CD4-positive, alpha-beta T cell treated with Interferon gamma for 1 hour (primary cell): ENCODE measurements at regions not wholly inside any gene's neighbourhood (a gene's known extent, or its start where the extent isn't known, plus 50 kb on each side); places are given as distances from the start of the nearest gene placed in this dataset.
"Not testable (repeated sequence)": the region's sequence is repeated elsewhere in the genome, so short reads cannot be mapped to it uniquely, and the experiment has no call there.

Experiments used
- DNase-seq: peaks from one replicate; pipeline ENCODE4 v3.0.0-alpha.2; 2020

DNA sequence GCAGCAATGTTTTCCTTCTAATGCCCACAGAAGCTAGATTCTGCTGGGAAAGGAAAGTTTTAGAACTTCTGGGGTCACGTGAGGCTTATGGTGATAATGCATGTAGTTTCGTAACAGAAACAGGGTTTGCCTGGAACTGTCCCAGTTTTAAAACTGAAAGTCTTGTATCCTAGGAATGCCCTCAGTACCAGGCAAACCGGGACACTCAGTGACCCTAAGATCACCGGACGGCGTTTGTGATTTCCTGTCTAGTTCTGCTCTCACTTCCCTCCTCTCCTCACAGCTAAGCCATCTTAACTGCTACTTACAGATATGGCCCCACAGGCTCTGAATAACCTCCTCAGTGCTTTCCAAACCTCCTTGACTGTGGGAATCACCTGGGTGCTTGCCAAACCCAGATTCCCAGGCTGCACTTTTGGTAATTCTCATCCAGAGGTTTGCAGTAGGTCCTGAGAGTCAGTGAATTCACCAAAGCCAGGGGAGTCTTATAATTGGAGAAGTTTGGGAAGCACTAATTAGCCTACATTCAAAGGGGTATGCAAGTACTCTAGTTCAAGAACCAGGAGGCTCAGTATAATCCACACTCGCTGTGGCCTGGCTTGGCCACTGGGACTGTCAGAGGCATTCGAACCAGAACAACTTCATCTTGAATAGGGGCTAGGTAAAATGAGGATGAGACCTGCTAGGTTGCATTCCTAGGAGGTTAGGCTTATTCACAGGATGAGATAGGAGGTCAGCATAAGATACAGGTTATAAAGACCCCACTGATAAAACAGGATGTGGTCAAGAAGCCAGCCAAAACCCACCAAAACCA is 231.6 kb upstream of the MYLIP start:
- DNase-seq = no peak

DNA sequence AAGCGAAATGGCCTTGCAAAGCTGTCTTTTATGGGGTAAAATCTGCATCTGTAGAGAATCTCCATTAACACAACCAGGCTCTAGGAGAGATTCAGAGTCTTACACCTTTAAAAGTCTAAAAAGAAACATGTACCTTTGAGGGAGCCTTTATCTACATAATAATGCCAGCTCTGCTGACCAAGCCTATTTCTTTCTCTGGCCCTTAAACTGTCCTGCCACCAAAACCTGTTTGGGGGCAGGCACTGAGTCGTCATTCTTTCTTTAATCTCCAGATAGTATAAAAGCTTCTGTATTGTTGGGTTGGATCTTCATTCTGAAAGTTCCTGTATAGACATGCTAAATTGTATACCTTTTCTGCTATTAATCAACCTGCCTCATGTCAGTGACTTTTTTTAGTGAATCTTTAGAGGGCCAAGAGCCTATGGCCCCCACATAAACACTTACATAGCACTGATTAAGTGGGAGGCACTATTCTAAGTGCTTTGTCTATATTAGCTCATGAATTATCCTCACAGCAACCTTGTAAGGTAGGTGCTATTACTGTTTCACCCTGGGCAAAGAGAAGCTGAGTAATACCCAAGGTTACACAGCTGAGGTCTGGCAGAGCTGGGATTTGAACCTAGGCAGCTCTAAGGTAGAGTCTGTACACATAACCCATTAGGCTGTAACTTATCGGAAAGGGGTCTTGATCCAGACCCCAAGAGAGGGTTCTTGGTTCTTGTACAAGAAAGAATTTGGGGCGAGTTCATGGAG is 232.3 kb upstream of the DTNBP1 start:
- no peak for DNase-seq

DNA sequence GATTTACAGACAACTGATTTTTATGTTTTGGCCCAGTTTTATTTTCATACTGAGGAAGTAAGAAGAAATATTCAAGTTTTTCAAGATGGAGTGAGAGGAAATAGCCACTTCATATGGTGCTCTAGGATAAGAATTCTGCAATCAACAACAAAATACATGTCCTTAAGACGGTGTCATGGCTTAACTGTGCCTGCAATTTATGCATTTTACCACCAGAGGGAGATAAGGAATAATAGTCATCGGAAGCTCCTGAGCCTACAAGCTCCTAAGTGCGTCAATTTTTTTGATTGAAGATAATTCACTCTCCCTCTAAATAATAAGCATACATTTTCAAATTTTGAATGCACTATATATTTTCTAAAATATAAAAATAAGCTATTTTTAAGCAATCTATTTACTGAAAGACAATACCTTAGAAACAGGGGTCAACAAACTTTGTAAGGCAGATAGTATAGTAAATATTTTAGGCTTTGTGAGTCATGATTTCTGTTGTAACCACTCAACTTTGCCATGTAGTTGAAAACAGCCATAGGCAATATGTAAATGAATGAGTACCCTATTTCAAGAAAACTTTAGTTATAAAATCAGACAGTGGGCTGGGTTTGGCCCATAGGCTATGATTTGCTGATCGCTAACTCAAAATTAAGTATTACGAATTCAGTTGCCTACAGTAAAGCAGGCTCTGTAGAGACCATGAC is 230.9 kb upstream of the DTNBP1 start:
- no peak for DNase-seq

DNA sequence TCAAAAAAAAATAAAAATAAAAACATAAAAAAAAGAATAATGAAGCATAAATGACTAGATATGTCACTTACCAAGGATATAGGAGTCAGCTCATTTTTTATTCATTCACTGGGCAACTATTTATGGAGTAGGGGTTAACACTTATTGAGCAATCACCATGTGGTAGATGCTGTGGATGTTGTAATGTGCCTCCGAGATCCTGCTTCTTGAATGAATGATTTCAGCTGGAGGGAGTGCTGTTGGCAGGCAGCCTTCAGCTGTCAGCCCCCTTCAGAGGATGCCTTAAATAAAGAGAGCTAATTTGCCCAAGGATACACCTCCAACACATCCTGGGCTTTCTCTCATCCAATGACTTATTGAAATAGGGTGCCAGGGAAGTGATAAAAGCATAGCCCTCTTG is 229.5 kb upstream of the DTNBP1 start:
- no peak for DNase-seq

DNA sequence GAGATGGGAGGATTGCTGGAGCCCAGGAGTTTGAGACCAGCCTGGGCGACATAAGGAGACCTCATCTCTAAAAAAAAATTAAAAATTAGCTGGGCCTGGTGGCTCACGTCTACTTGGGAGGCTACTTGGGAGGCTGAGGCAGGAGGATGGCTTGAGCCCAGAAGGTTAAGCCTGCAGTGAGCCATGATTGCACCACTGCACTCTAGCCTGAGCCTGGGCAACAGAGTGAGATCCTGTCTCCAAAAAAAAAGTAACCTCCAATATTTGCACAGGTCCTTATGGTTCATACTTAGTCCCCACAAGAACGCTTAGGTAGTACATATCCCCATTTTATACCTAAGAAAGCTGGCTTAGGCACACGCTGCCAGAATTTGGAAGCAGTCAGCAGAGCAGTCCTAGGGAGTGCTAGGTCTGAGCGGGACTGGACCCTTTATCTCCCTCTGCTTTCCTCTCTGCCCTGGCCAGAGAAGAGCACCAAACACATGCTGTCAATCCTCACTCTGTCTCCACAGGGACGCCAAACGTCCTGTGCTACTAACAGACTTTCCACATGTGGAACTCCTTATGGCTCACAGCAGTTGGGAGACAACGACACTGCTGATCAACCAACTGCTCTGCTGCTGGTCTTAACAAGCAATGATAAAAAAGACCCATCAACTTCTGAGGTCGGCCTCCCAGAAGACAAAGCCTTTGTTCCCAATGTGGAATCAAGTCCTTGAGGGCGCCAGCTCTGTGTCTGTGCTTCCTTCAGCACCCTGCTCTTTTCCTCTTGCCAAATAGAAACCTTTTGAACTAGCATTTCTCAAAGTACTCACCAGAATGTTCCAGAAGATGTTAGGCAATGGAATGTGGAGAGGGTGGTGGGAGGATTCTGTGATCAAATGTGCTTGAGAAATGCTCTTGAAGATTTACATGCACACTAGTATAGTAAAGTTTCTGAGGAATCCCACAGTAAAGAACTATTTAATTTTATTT is 226.3 kb upstream of the DTNBP1 start:
- DNase-seq = no peak

DNA sequence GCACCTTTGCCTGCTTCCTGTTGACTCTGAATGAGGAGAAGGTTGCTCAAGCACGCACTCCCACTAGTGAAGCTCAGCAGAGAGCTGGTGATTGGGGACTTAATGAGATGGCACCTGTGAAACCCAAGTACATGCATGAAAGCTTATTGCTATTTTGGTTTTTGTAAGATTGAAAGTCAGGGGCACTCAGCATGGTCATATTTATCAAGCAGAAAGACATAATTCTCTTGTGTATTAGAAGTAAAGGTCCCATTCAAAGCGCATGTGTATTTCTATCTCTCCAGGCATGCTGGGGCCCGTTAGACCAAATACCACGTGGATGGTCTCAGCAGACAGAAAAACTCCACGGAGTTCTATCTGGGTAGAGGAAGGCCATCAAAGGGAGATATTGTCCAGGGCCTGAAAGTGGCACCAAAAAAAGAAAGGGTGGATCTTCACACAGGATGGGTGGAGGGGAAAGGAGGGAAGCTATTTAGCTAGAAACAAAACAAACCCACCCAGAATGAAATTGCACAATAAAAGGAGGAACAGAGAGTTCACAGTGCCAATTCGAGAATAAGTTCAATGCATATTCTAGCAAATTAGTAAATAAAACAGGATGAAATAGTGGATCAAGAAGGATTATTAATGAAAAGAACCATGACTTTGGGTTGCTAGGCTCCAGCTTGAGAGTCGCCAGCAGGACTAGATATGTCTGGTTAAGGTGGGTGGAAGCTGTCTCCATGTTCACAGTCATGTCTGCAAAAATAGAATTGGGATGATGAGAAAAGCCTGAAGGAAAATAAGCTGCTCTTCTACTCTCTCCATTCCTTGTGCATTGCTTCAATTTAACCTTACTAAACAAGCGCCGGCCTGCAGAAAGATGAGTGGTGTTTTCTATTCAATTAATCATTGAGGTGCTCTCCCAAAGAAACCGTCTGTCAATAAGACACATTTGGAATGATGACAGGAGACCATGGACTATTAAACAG is 224.9 kb upstream of the DTNBP1 start:
- no peak for DNase-seq

DNA sequence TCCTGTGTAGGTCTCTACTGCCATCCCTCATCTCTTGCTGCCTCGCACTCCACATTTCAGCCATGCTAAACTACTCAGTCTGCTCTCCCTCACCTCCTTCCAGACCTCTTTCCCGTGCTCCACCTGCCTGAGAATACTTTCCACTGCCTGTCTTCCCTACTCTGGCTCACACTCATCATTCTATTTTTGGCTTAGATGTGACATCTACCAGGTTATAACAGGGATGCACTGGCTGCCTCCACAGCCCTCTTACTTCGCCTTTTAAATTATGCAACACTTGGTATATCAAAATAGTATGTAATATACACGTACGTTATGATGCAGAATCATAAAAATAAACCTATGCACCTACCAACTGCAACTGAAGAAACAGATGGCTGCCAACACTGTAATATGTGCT is 222.8 kb upstream of the DTNBP1 start:
- DNase-seq = no peak

DNA sequence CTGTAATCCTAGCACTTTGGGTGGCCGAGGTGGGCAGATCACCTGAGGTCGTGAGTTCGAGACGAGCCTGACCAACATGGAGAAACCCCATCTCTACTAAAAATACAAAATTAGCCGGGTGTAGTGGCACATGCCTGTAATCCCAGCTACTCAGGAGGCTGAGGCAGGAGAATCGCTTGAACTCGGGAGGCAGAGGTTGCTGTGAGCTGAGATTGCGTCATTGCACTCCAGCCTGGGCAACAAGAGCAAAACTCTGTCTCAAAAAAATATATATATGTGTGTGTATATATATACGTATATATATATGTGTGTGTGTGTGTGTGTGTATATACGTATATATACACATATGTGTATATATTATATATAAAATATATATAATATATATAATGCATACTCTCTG is 220.8 kb upstream of the DTNBP1 start:
- not testable (repeated sequence) for DNase-seq

DNA sequence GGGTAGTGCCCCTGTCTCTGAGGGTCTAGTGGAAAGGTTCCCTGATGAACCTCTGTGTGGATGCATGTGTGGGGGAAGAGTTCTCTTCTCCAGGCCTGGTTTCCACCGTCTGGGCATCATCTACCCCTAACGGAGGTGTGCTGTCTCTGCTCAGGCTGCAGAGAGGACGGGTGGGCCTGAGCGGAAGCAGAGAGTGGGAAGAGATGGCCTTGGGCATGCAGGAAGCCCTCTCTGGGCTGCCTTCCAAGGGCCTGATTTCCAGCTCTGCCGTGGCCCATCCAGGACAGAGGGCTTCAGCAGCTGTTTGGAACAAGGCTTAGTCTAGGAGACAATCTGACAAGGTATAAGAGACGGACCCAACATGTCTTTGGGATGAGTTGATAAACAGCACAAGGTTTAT is 220.1 kb upstream of the DTNBP1 start:
- no peak for DNase-seq

DNA sequence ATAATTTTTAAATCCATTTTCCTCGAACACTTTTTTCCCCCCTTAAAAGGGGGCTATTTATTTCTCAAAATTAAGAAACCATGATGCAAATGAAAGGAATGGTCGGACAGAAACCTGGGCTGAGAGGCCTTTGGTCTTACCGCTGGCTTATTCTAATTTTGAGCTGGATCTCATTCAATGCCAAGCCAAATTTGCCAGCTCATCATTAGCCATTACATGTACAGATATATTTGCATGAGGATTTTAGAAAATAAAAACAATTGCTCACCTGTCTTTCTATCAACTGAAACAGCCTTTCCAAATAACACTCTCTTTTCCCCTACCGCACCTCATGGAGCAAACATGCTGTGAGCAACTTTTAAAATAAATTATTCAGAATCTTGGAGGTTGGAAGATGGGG is 219.5 kb upstream of the DTNBP1 start:
- DNase-seq = no peak

DNA sequence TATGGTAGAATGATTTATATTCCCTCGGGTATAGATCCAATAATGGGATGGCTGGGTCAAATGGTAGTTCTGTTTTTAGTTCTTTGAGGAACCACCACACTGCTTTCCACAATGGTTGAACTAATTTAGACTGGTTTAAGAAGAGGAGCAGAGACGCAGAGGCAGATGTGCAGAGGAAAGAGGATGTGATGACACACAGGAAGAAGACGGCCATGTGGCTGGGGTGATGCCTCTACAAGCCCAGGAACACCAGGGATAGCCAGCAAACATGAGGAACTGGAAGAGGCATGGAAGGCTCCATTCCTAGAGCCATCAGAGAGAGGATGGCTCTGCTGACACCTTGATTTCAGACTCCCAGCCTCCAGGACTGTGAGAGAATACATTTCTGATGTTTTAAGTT is 218.3 kb upstream of the DTNBP1 start:
- DNase-seq = peak; percentile 27

DNA sequence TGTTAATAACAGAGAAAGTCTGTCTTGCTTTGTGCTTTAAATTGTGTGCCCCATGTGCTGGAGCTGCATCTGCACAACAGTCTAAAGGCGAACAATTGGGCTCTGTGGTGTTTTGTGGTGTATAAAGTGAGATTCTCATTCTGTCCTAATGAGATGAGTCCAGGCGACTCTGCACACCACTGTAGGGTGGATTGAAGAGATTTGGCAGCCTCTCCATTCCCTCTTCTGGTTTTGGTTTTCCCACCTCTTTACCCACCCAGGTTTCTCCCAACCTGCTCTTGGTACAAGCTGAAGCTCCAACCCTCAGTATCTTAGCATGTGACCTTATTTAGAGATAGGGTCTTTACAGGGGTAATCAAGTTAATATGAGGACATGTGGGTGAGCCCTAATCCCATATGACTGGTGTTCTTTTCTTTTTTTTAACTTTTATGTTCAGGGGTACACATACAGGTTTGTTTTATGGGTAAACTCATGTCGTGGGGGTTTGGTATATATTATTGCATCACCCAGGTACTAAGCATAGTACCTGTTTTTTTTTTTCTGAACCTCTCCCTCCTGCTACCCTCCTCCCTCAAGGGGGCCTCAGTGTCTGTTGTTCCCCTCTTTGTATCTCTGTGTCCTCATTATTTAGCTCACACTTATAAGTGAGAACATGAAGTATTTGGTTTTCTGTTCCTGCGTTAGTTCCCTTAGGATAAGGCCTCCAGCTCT is 217.6 kb upstream of the DTNBP1 start:
- no peak for DNase-seq

DNA sequence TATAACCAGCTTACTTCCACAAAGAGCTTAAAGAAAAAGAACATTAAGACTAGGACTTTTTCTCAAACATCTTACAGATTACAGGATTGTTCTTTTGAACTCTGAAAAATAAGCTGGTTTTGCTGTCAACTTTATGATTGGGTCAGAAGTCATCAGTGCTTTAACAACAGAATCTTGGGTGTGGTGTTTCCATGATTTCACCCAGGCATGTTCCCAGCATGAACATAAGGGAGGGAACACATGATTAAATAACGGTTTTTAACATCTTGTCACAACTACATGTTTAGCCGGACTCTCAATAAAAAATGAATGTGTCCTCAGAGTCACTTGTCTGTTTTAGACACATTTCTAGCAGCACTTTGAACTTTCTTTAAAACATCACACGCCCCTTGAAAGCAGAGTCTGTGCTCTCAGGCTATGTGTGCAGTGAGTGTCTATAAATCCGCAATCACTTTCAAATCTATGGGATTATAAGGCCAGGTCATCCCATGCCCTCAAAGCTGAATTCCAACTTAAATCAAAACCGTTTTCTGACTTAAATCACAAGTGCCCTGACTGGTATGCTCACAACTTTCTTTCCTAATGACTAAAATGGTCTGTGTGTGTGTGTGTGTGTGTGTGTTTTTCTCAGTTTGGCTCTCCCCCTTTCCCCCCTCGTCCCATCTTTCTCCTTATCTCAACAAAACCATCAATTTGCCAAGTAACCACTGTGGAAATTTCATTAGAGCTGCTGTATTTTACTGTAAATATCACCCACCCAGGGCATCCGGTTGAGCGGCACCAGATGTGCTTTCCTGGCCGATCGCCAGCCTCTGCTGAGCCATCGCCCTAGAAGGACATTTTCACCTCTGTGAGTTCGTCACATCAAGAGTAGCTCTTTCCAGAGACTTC is 216.8 kb upstream of the DTNBP1 start:
- peak; percentile 27 for DNase-seq

DNA sequence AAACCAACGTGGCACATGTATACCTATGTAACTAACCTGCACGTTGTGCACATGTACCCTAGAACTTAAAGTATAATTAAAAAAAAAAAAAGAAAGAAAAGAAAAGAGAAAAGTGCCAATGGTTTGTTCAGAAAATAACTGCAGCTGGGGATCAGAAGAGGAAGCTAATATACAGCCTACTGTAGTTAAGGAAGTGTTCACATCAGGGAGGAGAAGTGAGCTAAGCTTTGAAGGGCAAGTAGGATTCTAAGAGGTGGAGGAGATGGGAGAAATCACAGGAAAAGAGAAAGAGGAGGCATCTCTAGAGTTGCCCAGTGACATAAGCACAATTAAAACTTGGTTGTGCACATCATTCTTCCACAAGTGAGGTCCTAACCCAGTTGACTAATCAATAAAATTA is 214.4 kb upstream of the DTNBP1 start:
- no peak for DNase-seq

DNA sequence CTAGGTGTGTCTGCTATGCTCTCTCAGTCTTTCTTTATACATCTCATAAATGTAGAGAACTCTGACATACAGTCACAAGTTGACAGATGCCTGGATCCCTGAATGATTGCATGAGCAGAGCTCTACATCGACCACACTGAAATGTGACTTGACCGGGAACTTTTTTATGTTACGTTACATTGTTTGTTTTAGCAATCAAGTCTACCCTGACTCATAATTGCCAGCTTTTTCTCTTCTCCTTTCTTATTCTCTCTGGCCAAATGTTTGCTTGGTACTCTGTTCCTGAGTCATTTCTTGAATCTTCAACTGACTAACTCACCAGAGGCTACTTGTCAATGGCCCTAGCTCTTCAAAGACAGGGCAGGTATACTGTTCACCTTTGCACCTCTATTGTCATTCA is 213.6 kb upstream of the DTNBP1 start:
- DNase-seq = no peak

DNA sequence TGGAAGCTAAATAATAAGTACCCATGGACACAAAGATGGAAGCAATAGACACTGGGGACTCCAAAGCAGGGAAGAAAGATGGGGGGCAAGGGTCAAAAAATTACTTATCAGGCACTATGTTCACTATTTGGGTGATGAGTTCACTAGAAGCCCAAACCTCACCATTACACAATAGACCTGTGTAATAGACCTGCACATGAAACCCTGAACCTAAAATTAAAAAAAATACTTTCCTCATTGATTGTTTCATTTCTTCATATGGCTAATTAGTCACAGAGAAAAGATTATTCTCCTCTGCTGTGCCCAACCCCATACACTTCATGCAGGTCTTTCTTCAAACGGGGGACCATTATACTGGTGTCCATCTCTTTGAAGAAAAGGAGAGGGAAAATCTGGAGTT is 213.0 kb upstream of the DTNBP1 start:
- DNase-seq = no peak

DNA sequence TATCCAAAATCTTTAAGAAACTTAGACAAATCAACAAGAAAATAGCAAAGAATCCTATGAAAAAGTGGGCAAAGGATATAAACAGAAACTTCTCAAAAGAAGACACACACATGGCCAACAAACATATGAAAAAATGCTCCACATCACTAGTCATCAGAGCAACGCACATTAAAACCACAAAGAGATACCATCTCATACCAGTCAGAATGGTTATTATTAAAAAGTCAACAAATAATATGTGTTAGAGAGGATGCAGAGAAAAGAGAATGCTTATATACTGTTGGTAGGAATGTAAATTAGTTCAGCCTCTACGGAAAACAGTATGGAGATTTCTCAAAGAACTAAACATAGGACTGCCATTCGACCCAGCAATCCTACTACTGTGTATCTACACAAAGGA is 212.0 kb upstream of the DTNBP1 start:
- DNase-seq = no peak

DNA sequence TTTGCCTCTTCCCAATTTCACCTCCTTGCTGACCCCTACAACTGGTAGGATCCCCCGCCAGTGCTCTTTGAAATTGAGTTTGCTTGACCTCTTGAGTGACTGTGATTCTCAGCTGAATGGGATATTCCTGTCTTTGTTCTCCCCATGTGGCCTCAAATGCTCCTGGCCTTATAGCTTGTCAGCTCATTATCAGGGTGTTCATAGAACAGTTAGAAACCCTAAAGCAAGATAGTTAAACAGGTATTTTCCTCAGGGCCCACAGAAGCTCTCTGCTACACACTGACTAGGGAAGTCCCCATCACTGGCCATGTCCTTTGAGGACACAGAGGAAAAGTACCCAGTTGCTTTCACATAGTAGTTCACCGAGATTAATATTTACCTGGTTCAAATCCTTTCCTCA is 211.5 kb upstream of the DTNBP1 start:
- DNase-seq = no peak

DNA sequence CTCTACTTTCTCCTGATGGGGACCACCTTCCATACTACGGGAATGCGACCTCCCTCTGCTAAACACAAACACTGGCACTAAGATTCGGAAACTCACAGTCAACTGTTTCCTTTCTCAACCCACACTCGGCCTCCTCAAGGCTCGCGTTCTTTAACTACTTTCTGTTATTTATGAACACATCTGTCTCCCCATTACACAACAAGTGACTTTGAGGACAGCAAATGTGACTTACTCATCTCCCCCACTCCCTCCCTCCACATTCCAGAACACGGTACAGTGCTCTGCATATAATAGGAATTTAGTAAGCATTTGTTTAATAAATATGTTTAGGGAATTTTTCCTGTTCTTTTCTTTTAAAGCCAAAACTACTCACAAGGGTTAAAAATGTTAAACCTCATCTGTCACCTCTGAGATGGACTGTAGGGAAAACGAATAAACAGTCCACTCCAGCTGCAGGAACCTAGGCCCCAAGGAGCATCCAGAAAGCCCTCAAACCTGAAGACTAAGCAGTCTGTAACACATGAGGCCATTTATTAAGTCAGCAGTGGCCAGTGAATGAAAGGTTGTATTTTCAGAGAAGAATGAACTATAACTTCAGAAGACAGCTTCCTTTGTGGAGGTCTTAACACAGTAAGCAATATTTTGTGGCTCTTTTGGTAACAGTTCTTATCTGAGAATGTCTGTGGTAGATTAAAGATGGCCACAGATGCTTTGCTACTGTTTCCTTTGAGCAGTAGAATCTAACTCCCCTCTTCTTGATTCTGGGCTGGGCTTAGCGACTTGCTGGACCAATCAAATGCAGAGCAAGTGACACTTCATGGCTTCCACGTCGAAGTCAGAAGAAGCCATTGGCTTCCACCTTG is 209.6 kb upstream of the DTNBP1 start:
- no peak for DNase-seq
